Karpas-422 (cell line): ENCODE measurements at regions not wholly inside any gene's neighbourhood (a gene's known extent, or its start where the extent isn't known, plus 50 kb on each side); places are given as distances from the start of the nearest gene placed in this dataset.
A peak's percentile ranks its signal among the peaks of the same experiment; 100 is the strongest.
"Not testable (repeated sequence)": the region's sequence is repeated elsewhere in the genome, so short reads cannot be mapped to it uniquely, and the experiment has no call there.

ENCODE experiments used
- DNase-seq: peaks from one replicate; pipeline ENCODE4 v3.0.0-alpha.2; 2015
- H2AFZ ChIP-seq: fragments of 200-600 bp; sonication (generic); 2 replicates; pipeline ENCODE4 v1.6.1; 2014; ENCODE audit warnings: antibody characterized with exemption, low read length, mixed read lengths
- H3K27ac ChIP-seq: fragments of 200-600 bp; sonication (generic); 2 replicates; pipeline ENCODE4 v1.5.1; 2014; ENCODE audit warnings: mild to moderate bottlenecking, low read length, moderate library complexity
- H3K27me3 ChIP-seq: fragments of 200-600 bp; sonication (generic); 2 replicates; pipeline ENCODE4 v1.6.1; 2014; ENCODE audit warnings: low read length, mixed read lengths
- H3K36me3 ChIP-seq: fragments of 200-600 bp; sonication (generic); 2 replicates; pipeline ENCODE4 v1.6.1; 2014; ENCODE audit warnings: low read length, mixed read lengths; ENCODE audit not compliant: insufficient read depth
- H3K4me1 ChIP-seq: fragments of 200-600 bp; sonication (generic); 2 replicates; pipeline ENCODE4 v1.6.1; 2014; ENCODE audit warnings: mild to moderate bottlenecking, low read length, mixed read lengths
- H3K4me2 ChIP-seq: fragments of 200-600 bp; sonication (generic); 2 replicates; pipeline ENCODE4 v1.6.1; 2014; ENCODE audit warnings: low read length, low read depth, mild to moderate bottlenecking; ENCODE audit not compliant: poor library complexity, severe bottlenecking
- H3K4me3 ChIP-seq: fragments of 200-600 bp; sonication (generic); 2 replicates; pipeline ENCODE4 v1.5.1; 2014; ENCODE audit warnings: mild to moderate bottlenecking, antibody characterized with exemption, low read length, mixed read lengths
- H3K79me2 ChIP-seq: fragments of 200-600 bp; sonication (generic); 2 replicates; pipeline ENCODE4 v1.6.1; 2014; ENCODE audit warnings: mild to moderate bottlenecking, low read length, mixed read lengths
- H3K9ac ChIP-seq: fragments of 200-600 bp; sonication (generic); 2 replicates; pipeline ENCODE4 v1.6.0; 2014; ENCODE audit warnings: low read length
- H3K9me2 ChIP-seq: fragments of 200-600 bp; sonication (generic), shearing (Covaris generic); replicated peaks from 2 replicates; pipeline ENCODE4 v1.6.0; 2014; ENCODE audit warnings: mild to moderate bottlenecking, low read length, moderate library complexity; ENCODE audit not compliant: insufficient read depth
- H3K9me3 ChIP-seq: fragments of 300-700, 200-600 bp; sonication (generic); 2 replicates; pipeline ENCODE4 v1.6.1; 2014; ENCODE audit warnings: low read length, mixed read lengths
- H4K20me1 ChIP-seq: fragments of 200-600 bp; sonication (generic); 2 replicates; pipeline ENCODE4 v1.6.1; 2014; ENCODE audit warnings: mild to moderate bottlenecking, antibody characterized with exemption, low read length, low read depth; ENCODE audit not compliant: insufficient read depth

DNA sequence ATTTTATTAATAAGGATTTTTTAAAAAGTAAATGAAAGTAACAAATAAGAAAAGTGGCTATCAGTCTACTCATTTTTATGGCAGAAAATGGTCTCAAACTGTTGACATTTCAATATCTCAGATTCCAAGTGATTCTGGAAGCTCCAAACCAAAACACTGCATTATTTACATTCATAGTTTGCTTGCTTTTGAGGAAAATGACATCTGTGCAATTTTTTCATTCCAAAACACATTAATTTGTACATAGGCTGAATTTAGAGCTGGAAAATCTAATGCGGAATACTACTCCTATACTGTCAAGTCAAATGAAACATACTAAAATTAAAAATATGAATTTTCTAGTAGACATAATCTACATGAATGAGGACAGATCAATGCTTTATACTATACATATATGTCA is 1047.6 kb downstream of the CDH9 start:
- H3K9ac ChIP-seq, result no peak overlapping the region
- no peaks in the 10 kb centered on the region for H3K79me2 ChIP-seq
- H2AFZ ChIP-seq, result no peak overlapping the region
- no peaks in the 10 kb centered on the region for H4K20me1 ChIP-seq
- peaks cover 7% of the 10 kb centered on the region; the same call in 1 of the 2 replicates for H3K9me3 ChIP-seq
- H3K9me2 ChIP-seq, result no peaks in the 10 kb centered on the region
- no peak for DNase-seq
- no peaks in the 10 kb centered on the region for H3K4me1 ChIP-seq
- no peaks in the 10 kb centered on the region for H3K36me3 ChIP-seq
- no peaks in the 10 kb centered on the region for H3K27me3 ChIP-seq
- no peak overlapping the region for H3K27ac ChIP-seq
- H3K4me3 ChIP-seq, result no peak overlapping the region
- no peak overlapping the region for H3K4me2 ChIP-seq

DNA sequence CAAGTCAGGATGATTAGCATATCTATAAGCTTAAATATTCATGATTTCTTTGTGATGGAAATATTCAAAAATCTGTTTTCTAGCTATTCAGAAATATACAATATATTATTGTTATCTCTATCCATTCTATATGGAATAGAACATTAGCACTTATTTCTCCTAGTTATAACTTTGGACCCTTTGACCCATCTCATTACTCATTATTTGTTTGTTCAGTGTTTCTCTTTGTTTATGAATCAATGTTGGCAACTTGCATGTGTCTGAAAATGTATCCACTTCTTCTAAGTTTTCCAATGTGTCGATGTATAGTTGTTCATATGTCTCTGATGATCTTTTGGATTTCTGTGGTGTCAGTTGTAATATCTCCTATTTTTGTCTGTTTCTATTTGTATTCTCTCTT is 1059.3 kb downstream of the CDH9 start:
- H3K4me1 ChIP-seq, result no peaks in the 10 kb centered on the region

DNA sequence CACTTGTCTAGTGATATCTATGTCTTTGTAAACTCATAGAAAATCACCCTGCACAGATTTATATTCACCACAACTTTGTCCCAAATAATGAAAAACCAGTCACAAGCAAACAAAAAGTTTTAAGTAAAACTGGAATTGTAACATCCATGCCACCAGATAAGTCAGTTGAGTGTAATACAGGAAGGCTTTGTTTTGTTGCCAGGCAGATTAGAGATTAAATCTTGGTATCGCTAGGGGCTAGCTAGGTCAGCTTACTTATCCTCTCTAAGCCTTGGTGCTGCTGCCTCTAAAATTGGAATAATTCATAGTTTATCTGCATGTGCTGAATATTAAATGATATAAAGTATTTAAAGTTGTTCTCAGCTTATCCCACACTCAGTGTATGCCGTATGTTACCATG is 1062.5 kb downstream of the CDH9 start:
- Histone ChIP-seq H3K36me3 (no peaks in the 10 kb centered on the region), H3K27ac (no peak overlapping the region), H3K4me3 (no peak overlapping the region), H3K9ac (no peak overlapping the region), H2AFZ (peak overlapping the region; percentile 72), H4K20me1 (no peaks in the 10 kb centered on the region), H3K79me2 (no peaks in the 10 kb centered on the region), H3K9me2 (no peaks in the 10 kb centered on the region), H3K9me3 (peaks cover 5% of the 10 kb centered on the region; the same call in 1 of the 2 replicates), H3K27me3 (no peaks in the 10 kb centered on the region), H3K4me1 (no peaks in the 10 kb centered on the region), H3K4me2 (no peak overlapping the region)
- no peak for DNase-seq

More for the DNA sequence above, 1059.3 kb downstream of the CDH9 start:
- no peak overlapping the region for H3K4me2 ChIP-seq
- no peaks in the 10 kb centered on the region for H3K27me3 ChIP-seq
- no peaks in the 10 kb centered on the region for H3K79me2 ChIP-seq
- DNase-seq, result no peak
- H3K36me3 ChIP-seq, result no peaks in the 10 kb centered on the region
- H3K27ac ChIP-seq, result no peak overlapping the region
- H3K9ac ChIP-seq, result no peak overlapping the region
- no peak overlapping the region for H2AFZ ChIP-seq
- H3K9me2 ChIP-seq, result no peaks in the 10 kb centered on the region
- H4K20me1 ChIP-seq, result no peaks in the 10 kb centered on the region
- H3K4me3 ChIP-seq, result no peak overlapping the region
- H3K9me3 ChIP-seq, result peaks cover 5% of the 10 kb centered on the region; the same call in 1 of the 2 replicates

DNA sequence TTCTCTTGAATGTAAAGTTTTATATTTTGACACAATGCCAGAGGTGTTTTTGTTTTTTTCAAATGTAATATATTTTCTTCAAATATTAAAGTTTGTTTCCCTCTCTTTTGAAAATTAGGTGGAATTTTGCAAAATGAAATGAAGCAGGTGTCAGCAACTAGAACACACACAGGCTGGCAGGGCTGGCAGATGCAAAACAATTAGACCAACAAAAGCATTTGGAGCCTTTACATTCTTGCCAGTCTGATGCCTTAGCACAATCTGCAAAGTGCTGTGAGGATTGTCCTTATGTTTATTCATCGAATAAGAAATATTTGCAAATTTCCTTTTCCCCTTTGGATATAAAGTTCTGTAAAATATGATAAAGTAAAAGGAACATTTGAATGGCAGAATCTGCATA is 1063.9 kb downstream of the CDH9 start:
- peaks cover 1% of the 10 kb centered on the region; the same call in 1 of the 2 replicates for H3K9me3 ChIP-seq
- H3K9me2 ChIP-seq, result no peaks in the 10 kb centered on the region
- no peaks in the 10 kb centered on the region for H3K79me2 ChIP-seq
- no peaks in the 10 kb centered on the region for H4K20me1 ChIP-seq
- H3K4me3 ChIP-seq, result no peak overlapping the region
- H2AFZ ChIP-seq, result 0 out of 2 replicates have a peak overlapping the region, but pooled peaks have one; percentile 46
- no peak for DNase-seq
- no peak overlapping the region for H3K4me2 ChIP-seq
- no peaks in the 10 kb centered on the region for H3K4me1 ChIP-seq
- no peak overlapping the region for H3K9ac ChIP-seq
- H3K36me3 ChIP-seq, result no peaks in the 10 kb centered on the region
- no peak overlapping the region for H3K27ac ChIP-seq
- H3K27me3 ChIP-seq, result no peaks in the 10 kb centered on the region

DNA sequence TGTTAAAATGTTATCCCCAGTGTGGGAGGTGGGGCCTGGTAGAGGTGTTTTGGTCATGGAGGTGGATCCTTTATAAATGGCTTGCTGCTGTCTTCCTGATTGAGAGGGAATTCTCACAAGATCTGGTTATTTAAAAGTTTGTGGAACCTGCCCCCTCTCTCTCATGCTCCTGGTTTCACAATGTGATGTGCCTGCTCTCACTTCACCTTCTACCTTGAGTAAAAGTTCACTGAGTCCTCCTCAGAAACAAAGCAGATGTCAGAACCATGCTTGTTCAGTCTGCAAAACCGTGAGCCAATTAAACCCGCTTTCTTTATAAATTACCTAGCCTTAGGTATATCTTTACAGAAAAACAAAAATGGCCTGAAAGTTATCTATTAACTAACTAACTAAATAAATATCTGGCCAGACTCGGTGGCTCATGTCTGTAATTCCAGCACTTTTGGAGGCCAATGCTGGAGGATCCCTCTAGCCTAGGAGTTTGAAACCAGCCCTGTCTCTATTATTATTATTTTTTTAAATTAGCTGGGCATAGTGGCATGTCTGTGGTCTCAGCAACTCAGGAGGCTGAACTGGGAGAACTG is 1067.4 kb downstream of the CDH9 start:
- DNase-seq, result no peak
- no peaks in the 10 kb centered on the region for H3K79me2 ChIP-seq
- H3K9me2 ChIP-seq, result no peaks in the 10 kb centered on the region
- H4K20me1 ChIP-seq, result no peaks in the 10 kb centered on the region
- H3K4me3 ChIP-seq, result no peak overlapping the region
- H3K9ac ChIP-seq, result no peak overlapping the region
- H3K9me3 ChIP-seq, result no peaks in the 10 kb centered on the region
- H3K27ac ChIP-seq, result no peak overlapping the region
- H3K4me1 ChIP-seq, result no peaks in the 10 kb centered on the region
- H2AFZ ChIP-seq, result 0 out of 2 replicates have a peak overlapping the region, but pooled peaks have one; percentile 14
- no peak overlapping the region for H3K4me2 ChIP-seq
- no peaks in the 10 kb centered on the region for H3K27me3 ChIP-seq
- H3K36me3 ChIP-seq, result no peaks in the 10 kb centered on the region

DNA sequence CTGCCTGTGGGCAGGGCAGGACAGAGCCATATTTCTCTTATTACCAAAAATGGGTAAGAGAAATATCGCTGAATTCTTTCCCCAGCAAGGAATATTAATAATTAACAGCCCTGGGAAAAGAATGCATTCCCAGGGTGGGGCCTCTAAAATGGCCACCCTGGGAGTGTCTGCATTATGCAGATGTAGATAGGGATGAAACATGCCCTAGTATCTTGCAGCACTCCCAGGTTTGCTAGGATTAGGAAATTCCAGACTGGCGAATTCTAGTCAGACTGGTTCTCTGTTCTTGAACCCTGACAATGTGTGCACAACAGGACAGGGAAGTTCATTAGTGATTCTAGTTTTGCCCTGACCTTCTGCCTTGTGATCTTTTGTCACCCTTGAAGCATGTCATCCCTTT is 1069.3 kb downstream of the CDH9 start:
- not testable (repeated sequence) for H3K4me3 ChIP-seq, H3K9me3 ChIP-seq, H3K79me2 ChIP-seq, H3K27me3 ChIP-seq, H4K20me1 ChIP-seq, H3K27ac ChIP-seq, H3K36me3 ChIP-seq, DNase-seq, H3K9ac ChIP-seq, H2AFZ ChIP-seq, H3K4me2 ChIP-seq, H3K4me1 ChIP-seq, H3K9me2 ChIP-seq

DNA sequence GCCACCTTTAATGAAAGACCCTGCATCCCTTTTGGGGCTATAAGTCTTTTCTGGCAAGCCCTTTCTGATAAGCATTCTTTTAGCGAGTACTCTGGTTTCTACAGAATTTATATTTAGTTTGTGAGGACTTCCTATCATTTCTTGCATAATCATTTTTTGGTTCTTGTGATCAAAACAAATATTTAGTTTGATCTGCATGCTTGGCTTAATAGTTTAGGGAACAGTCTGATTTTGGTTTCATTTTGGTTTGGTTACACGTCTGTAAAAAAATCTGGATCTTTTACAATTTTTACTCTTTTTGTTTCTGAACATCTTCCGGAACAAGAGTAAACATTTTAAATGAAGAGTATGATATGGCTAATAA is 1074.4 kb downstream of the CDH9 start:
- Histone ChIP-seq H3K4me1 (no peaks in the 10 kb centered on the region), H4K20me1 (no peaks in the 10 kb centered on the region), H3K9ac (no peak overlapping the region), H2AFZ (no peak overlapping the region), H3K9me2 (no peaks in the 10 kb centered on the region), H3K79me2 (no peaks in the 10 kb centered on the region), H3K27me3 (no peaks in the 10 kb centered on the region), H3K4me3 (no peak overlapping the region), H3K4me2 (no peak overlapping the region), H3K27ac (no peak overlapping the region), H3K36me3 (no peaks in the 10 kb centered on the region), H3K9me3 (peaks cover 3% of the 10 kb centered on the region; the same call in 1 of the 2 replicates)
- no peak for DNase-seq

DNA sequence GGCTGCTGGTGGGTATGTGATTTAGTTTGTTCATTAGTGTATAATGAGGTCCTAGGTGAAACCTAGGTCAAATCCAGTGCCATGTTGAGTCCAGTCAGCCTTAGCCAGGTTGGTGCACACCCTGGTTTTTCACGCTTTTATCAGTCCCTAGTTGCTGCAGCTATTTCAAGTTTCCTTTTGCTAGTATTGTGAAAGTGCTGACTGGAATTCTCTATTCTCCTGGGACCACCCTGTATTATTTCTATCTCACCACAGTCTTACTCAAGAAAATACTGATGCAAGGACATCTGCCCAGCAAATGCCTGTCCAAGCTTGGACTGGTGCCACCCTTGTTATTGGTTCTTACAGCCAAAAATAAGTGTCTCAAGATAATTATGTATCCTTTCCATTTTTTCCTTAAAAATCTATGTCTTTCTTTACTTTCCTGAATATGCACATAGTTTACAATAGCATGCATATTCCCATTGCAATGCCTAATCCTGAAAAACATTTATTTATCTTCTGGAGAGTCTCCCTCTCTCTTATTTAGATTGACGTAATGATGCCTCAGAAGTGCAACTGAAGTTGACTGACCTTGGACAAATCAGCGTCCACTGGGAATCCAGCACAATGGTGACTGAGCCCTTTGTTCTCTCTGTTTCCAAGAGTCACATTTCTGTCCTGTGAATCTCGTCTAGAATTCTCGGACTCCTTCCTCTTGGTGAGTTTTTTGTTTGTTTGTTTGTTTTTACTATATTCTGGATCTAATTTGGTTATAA is 1075.0 kb downstream of the CDH9 start:
- no peaks in the 10 kb centered on the region for H4K20me1 ChIP-seq
- no peak overlapping the region for H3K4me2 ChIP-seq
- no peaks in the 10 kb centered on the region for H3K27me3 ChIP-seq
- no peaks in the 10 kb centered on the region for H3K4me1 ChIP-seq
- H3K9me3 ChIP-seq, result peaks cover 3% of the 10 kb centered on the region; the same call in 1 of the 2 replicates
- no peak overlapping the region for H3K27ac ChIP-seq
- H2AFZ ChIP-seq, result no peak overlapping the region
- H3K36me3 ChIP-seq, result no peaks in the 10 kb centered on the region
- H3K4me3 ChIP-seq, result no peak overlapping the region
- DNase-seq, result no peak
- H3K9me2 ChIP-seq, result no peaks in the 10 kb centered on the region
- H3K9ac ChIP-seq, result no peak overlapping the region
- H3K79me2 ChIP-seq, result no peaks in the 10 kb centered on the region
